ENCODE measurements at regions not wholly inside any gene's neighbourhood (a gene's known extent, or its start where the extent isn't known, plus 50 kb on each side); places are given as distances from the start of the nearest gene placed in this dataset.
"Not testable (repeated sequence)": the region's sequence is repeated elsewhere in the genome, so short reads cannot be mapped to it uniquely, and the experiment has no call there.

DNA sequence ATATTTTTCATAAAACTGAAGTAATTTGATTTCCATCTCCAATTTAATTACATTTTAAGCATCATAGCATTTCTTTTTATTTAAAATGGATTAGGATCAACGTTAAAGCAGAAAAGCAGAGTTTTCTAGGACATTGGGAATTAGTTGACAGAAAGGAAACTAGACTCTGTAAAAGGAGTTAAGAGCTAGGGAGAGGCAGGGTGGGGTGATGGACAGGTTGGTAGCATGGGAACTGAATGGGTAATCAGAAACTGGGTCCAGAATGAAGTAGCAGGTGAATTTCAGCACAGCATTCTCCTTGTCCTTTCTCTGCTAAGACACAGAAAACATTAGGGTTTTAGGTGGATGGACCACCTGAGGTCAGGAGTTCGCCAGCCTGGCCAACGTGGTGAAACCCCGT, 97.6 kb downstream of the ANAPC4 start:
- DNase-seq, result no peak

DNA sequence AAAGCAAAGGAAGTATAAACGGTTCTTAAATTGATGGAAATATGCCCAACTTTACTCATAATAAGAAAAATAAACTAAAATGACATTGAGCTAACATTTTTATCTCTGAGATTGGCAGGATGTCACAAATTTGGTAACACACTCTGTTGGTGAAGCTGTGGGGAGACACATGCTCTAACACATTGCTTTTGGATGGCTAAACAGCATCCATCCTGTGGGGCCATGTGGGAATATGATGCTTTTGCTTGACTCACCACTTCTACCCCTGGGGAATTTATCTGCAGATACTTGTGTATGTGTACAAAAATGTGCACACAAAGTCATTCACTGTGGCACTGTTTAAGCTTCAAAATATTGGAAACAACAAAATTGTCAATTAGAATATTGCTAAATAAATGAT, 100.2 kb downstream of the ANAPC4 start:
- no peak for DNase-seq

DNA sequence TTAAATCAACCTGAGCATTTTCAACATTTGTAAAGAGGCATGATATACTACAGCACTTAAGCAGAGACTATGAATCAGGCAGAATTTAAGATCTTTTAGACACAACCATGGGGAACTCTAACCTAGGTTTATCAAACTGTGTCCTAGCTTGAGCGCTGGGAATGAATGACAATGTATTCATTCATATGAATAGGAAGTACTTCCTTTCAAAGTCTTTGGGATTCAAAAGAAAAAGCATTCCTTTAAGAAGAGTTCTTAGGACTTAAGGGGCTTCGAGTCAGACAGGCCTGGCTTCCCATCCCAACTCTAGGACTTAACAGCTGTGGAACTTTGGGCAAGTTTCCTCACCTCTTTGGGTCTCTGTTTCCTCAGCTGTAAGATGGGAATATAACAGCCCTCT, 104.6 kb downstream of the ANAPC4 start:
- DNase-seq, result no peak

DNA sequence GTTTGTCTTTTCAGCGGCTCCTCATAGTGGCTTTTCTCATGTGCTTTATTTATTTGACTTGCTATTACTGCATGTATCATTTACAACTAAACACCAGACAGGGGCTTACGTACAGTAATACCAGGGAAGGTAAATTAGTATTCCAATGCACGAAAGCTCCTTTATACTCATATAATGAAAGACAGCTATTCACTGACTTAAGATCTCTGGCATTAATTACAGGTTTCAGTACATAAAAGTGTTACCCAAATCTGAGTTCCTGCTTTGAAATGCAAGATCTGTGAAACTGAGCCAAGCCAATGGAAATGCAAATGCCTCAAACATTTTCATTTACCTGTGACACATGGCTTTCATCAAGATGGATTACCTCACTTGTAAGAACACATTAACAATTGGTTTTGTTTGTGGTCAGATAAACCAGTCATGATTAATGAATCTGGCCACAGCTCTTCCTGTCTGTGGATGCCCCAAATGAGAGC, 107.2 kb downstream of the ANAPC4 start:
- no peak for DNase-seq

DNA sequence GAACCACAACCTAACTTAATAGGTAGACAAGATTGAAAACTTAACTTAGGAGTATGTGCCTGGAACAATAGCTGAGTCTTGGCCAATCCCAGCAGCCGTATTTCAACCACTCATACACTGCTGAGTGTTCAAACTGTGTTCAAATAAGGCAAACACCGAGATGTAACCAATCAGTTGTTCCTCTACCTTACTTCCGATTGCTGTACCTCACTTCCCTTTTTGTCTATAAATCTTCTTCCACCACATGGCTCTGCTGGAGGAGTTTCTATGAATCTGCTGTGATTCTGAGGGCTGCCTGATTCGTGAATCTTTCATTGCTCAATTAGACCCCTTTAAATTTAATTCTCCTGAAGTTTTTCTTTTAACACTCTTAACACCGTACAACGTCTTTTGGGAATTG, 108.0 kb downstream of the ANAPC4 start:
- DNase-seq, result no peak

DNA sequence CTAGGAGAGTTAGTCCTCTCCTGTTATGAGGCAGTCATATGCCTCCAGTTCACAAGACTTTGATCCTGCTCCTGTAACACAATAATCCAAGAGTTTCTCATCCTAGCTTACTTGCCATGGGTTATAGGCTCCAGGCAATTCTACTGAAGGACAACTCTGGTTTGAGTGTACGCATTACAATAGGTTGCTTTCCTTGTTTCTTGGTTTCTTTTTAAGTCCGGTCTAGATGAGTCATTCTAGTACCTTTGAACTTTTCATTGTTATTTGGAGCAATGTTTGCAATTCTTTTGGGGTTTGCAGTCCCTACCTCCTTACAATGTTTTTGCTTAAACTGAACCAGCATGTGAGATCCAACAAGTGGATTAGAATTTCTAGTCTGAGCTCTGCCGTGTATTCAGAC, 109.1 kb downstream of the ANAPC4 start:
- no peak for DNase-seq

DNA sequence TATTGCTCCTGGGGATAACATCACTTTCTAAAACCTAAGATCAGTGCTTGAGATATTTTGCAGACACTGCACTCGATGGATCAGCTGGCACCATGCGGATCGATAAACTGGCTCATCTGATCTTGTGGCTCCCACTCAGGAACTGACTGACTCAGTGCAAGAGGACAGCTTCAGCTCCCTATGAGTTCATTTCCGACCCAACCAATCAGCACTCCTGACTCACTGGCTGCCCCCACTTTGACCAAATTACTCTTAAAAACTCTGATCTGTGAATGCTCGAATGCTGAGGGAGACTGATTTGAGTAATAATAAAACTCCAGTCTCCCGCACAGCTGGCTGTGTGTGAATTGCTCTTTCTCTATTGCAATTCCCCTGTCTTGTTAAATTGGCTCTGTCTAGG, 110.1 kb downstream of the ANAPC4 start:
- no peak for DNase-seq

DNA sequence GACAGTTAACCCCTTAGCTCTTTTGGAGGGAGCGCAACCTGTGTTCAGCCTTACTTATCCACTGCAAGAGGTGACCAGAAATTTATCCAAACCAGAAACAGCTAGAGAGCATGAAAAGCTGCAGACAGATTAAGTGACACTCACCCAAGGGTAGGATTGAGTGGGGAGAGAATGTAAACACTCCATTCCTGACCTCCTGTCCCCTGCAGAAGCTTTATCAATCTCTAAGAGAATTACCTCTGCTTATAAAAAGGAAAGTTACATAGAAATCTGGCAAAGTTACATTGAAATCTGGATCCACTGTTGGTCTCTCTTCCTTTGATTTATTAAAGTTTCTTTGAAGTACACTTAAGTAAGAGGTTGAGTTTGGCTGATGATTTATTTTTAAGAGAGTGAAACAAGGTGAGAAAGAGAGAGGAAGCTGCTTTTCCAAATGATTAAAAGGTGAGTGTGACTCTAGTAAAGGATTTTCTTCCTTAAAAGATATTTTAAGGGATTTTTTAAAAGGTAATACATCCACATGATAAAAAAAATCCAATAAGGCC, 112.3 kb downstream of the ANAPC4 start:
- no peak for DNase-seq

DNA sequence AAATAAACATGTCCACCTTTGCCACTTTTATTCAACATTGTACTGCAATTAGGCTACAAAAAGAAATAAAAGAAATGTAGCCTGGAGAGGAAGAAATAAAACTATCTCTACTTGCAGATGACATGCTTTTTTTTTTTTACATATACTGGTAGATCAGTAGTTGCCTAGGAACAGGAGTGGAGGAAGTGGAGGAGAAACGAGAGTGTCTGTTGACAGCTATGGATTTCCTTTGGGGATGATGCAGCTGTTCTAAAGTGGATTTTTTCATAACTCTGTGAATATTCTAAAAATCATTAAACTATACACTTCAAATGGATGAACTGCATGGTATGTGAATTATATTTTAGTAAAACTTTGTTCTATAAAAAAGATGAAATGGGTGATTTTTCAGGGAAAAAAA, 116.4 kb downstream of the ANAPC4 start:
- DNase-seq, result no peak

DNA sequence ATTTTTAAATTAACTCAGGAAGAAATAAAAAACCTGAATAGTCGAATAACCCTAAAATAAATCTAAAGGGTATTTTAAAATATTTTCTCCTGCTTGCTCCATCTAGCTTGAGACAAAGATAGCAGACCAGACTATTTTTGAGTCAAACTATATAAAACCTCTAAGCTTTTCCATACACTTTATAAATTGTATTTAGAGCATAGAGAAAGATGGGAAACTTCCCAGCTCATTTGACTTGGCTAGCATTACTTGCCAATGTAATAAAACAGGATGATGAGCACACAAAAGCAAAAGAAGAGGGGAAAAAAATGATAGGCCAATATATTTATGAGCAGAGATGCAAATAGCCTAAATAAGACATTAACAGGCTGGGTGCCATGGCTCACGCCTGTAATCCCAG, 117.1 kb downstream of the ANAPC4 start:
- DNase-seq, result no peak

DNA sequence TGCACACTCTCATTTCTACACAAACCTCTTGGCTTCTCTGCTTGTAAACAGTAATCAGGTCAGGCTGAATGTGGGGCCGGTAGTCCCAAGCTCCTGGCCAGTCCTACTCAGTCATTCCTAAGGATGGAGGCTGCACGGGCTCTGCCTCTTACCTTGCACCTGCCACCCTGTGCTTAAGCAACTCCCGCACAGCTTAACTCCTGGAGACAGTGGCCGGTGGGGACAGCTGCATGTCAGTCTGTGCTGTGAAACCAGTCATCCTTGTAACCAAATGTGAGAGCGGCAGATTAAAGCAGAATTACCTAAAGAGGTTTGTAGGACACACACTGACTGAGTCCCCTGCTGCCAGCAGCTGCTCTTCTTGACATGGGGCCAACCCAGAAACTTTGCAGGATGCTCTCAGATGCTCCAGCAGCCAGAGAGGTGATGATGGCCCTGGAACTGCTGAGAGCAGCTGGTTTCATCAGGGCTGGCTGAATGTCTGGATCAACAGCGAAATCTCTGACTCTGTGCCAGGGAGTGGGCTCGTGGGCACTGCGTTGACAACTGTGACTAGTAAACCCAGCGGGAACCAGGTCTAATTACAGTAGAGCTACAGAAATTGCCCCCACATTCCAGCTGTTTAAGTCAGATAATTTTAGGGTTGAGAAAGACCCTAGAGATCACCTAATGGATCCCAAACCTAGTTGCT, 123.7 kb downstream of the ANAPC4 start:
- peak; percentile 47 for DNase-seq

DNA sequence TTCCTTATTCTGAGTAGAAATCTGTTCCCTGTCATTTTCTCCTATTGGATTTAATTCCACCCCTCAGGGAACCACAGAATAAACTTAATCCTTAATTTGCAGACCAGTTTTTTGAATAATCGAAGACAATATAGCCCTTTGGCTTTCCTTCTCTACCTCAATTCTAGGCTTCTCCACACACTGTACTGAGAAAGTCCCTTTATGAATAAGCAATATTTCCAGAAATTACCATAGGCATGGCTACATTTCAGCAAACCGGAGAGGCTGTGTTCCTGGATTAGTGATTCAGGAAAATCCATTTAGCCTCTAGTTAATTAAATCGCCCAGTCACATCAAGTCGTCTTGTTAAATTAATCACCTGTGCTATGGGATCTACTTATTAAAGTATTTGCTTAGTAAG, 125.1 kb downstream of the ANAPC4 start:
- no peak for DNase-seq

DNA sequence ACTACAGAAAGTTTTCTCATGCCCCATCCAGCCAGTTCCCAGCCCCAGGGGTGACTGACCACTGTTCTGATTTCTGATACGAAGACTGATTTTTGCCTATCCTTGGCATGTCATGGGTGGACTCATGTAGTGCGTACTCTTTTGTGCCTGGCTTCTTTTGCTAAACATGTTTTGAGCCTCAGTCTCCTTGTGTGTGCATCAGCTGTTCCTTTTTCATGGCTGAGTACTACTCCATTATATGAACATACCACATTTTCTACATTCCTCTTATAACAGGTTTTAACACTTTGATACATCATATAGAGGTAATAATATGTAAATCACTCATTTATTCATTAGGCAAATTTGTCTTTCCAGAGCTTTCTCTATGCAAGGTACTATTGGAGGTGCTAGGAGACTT, 126.7 kb downstream of the ANAPC4 start:
- DNase-seq, result no peak

DNA sequence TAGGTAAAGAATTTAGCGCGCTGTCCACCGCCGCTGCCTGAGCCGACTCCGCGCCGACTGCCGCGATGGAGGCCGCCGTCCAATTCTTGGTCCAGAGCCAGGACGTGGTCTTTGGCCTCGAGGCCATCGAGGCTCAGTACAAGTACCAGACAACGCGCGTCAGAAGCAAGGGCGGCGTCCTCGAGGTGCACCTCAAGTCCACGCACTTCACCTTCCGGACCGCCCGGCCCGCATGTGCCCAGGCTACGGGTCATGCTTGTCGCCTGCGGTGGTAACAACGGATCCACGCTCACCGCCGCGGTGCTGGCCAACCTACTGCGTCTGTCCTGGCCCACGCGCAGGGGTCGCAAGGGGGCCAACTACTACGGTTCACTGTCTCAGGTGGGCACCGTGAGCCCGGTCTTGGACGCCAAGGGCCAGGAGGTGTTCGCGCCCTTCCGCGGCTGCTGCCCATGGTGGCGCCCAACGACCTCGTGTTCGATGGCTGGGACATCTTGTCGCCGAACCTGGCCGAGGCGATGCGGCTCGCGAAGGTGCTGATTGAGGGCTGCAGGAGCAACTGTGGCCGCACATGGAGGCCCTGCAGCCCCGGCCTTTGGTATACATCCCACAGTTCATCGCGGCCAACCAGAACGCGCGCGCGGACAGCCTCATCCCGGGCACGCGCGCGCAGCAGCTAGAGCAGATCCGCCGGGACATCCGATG, 128.0 kb downstream of the ANAPC4 start:
- DNase-seq, result no peak

DNA sequence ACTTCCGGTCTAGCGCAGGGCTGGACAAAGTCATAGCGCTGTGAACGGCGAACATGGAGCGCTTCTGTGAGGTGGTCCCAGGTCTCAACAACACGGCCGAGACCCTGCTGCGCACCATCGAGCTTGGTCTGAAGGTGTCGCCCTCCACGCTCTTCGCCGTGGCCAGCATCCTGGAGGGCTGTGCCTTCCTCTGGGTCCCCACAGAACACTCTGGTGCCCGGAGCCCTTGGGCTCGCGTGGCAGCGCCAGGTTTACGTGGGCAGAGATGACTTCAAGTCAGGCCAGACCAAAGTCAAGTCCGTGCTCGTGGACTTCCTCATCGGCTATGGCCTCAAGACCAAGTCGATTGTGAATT, 128.6 kb downstream of the ANAPC4 start:
- no peak for DNase-seq

DNA sequence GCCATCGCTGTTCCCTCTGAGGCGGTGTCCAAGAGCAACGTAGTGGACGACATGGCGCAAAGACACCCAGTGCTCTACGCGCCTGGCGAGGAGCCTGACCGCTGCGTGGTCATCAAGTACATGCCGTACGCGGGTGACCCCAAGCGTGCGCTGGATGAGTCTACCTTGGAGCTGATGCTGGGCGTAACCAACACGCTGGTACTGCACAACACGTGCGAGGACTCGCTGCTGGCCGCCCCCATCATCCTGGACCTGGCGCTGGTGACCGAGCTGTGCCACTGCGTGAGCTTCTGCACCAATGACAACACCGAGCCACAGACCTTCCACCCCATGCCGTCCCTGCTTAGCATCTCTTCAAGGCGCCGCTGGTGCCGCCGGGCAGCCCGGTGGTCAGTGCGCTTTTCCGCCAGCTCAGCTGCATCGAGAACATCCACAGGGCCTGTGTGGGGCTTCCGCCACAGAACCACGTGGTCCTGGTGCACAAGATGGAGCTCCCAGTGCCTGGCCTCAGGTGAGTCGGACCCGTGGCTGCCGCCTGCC, 129.0 kb downstream of the ANAPC4 start:
- no peak for DNase-seq

DNA sequence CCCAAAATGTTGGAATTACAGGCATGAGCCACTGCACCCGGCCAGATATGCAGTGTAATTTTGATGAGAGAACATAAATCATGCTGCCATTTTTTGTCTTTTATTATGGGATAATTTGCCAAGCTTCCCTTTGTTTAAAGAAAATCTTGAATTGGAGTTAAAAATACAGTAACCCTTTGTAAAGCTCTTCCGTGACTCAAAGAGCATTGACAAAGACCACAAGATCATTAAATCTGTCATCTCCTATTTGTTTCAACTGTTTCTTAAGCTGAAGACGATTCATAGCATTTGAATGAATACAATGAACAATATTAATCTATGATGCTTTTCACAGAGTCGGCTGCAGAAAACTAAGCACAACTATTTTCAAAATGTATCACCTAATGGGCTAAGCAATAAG, 132.6 kb downstream of the ANAPC4 start:
- DNase-seq, result no peak

DNA sequence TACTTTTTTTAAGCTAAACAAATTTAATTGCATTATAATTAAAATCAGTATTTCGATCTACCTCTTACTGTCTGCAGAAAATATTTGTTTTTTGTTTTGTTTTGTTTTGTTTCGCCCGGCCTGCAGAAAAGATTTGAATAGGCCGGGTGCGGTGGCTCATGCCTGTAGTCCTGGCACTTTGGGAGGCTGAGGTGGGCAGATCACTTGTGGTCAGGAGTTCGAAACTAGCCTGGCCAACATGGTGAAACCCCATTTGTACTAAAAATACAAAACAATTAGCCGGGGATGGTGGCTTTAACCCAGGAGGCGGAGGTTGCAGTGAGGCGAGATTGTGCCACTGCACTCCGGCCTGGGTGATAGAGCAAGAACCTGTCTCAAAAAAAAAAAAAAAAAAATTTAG, 134.8 kb downstream of the ANAPC4 start:
- DNase-seq, result not testable (repeated sequence)

DNA sequence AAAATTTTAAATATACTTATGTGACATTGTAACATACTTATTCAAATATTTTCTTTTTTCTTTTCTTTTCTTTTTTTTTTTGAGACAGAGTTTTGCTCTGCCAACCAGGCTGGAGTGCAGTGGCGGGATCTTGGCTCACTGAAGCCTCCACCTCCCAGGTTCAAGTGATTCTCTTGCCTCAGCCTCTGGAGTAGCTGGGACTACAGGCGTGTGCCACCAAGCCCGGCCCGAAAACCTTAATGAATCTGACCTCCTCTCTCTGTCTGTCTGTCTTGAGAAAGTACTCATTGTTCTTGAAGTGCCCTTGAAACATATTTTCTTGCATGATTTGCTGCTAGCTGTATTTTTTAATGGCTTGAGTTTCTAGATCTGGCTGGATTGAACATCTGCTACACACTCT, 136.8 kb downstream of the ANAPC4 start:
- DNase-seq, result no peak

DNA sequence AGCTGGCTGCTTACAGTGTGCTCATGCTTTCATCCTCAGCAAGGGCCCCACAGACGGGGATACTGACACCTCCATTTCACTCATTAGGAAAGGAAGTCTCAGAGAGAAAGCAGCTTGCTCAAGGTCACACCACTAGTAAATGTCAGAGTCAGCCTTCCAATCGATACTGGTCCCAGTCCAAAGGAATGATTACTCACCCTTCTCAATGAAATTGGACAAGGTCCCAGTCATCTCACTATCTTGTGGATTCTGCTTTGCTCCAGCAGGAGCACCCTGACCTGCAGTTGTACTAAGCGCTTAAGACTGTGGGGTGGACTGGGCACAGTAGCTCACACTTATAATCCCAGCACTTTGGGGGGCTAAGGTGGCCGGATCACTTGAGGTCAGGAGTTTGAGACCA, 132.2 kb upstream of the SLC34A2 start:
- DNase-seq, result no peak

DNA sequence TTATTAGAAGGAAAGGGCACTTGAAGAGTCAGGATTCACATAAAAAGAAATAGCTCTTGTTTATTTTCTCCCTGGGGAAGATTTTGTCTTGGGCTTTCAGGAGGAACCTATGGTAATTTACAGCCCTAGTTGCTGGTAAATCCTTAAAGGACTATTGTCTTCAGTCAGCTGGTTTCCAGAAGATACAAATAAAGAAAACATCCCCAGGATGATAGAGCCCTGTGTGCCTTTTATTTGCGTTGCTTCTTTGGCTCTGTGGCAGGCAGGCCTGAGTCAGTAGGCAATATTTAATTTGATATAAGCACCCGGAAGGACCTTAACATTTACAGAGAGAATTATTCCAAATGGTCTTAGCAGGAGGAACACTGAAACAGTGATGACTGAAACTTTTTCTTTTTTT, 131.0 kb upstream of the SLC34A2 start:
- no peak for DNase-seq

DNA sequence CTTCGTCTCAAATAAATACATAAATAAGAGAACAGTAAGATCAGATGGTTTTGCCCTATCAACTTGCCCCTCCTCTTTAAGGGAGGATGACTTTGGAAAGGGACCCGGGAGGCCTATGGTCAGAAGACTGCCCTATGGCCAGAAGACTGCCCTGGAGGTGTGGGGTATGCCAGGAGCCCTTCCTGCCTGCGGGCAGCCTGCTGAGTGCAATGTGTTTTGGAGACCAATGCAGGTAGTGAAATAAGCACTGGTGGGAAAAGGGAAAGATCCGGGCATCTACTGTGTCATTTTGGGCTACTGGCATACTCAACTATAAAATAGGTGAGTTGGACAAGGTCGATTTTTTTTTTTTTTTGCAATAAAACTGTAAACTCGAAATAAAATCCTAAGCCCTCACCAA, 129.8 kb upstream of the SLC34A2 start:
- no peak for DNase-seq

DNA sequence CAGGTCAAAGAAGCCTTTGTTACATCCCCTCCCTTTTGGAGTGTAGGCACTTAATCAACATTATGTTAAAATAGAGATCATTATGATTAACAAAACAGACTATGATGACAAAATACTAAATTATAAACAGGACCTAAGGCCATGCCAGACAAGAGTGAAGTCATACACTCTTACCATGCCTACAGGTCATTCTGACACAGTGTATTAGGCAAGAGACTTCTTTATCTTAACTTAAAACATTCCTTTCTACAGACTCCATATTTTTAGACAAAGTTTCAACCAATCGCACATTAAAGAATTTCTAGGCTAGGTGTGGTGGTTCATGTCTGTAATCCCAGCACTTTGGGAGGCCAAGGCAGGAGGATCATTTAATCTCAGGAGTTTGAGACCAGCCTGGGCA, 128.6 kb upstream of the SLC34A2 start:
- DNase-seq, result no peak

DNA sequence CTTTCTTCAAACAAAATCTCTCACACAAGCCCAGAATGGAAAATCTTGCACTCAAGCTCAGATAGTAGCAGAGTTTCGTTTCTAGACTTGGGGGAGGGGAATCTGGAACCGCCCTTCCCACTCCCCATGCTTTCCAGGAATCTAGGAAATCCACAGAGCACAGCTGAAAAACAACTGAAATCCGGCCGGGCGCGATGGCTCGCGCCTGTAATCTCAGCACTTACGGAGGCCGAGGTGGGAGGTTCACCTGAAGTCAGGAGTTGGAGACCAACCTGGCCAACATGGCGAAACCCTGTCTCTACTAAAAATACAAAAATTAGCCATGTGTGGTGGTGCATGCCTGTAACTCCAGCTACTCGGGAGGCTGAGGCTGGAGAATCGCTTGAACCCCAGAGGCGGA, 127.3 kb upstream of the SLC34A2 start:
- no peak for DNase-seq
